SK-N-MC (cell line): ENCODE measurements at regions not wholly inside any gene's neighbourhood (a gene's known extent, or its start where the extent isn't known, plus 50 kb on each side); places are given as distances from the start of the nearest gene placed in this dataset.
"Not testable (repeated sequence)": the region's sequence is repeated elsewhere in the genome, so short reads cannot be mapped to it uniquely, and the experiment has no call there.

ENCODE experiments used
- DNase-seq: peaks from one replicate; pipeline ENCODE4 v3.0.0-alpha.2; 2011; ENCODE audit warnings: low read depth, low spot score
- H3K27ac ChIP-seq: fragments of 200-600 bp; sonication (generic); 2 replicates; pipeline ENCODE4 v1.5.1; 2016; ENCODE audit warnings: mixed run types
- H3K36me3 ChIP-seq: fragments of 200-600 bp; sonication (generic); 2 replicates; pipeline ENCODE4 v1.6.1; 2017; ENCODE audit warnings: antibody characterized with exemption, low read length, mixed read lengths; ENCODE audit not compliant: insufficient read depth
- H3K4me3 ChIP-seq: fragments of 200-600 bp; sonication (generic); 2 replicates; pipeline ENCODE4 v1.5.1; 2016
- H3K9ac ChIP-seq: fragments of 200-600 bp; sonication (generic); 2 replicates; pipeline ENCODE4 v1.8.0; 2017; ENCODE audit warnings: mixed run types, mixed read lengths; ENCODE audit not compliant: insufficient read length
- H3K9me3 ChIP-seq: fragments of 200-600 bp; sonication (generic); 2 replicates; pipeline ENCODE4 v1.6.1; 2017; ENCODE audit warnings: low read depth, mild to moderate bottlenecking, antibody characterized with exemption, low read length, moderate library complexity, mixed read lengths
- EZH2 ChIP-seq: fragments of 200-600 bp; sonication (generic); IDR thresholded peaks from one replicate; pipeline ENCODE4 v1.6.1; 2017; ENCODE audit warnings: antibody characterized with exemption
- FOXP2 ChIP-seq: optimal IDR thresholded peaks from 2 replicates; pipeline ENCODE3; 2011; ENCODE audit warnings: mild to moderate bottlenecking, moderate library complexity; ENCODE audit not compliant: insufficient read depth; ENCODE audit errors: extremely low read length, control extremely low read depth
- POLR2AphosphoS5 ChIP-seq: IDR thresholded peaks from 2 replicates; pipeline ENCODE4 v1.6.1; 2012; ENCODE audit warnings: mild to moderate bottlenecking, low read depth, low read length, borderline replicate concordance

GRCh38 chr15:95635666-95636065 is 694.8 kb upstream of the NR2F2 start:
- H3K27ac ChIP-seq, result no peak overlapping the region
- TF ChIP-seq POLR2AphosphoS5 (no peak), EZH2 (no peak), FOXP2 (no peak)
- H3K9me3 ChIP-seq, result no peaks in the 10 kb centered on the region
- H3K36me3 ChIP-seq, result no peaks in the 10 kb centered on the region
- H3K4me3 ChIP-seq, result no peak overlapping the region
- DNase-seq, result no peak
- H3K9ac ChIP-seq, result no peak overlapping the region

DNA sequence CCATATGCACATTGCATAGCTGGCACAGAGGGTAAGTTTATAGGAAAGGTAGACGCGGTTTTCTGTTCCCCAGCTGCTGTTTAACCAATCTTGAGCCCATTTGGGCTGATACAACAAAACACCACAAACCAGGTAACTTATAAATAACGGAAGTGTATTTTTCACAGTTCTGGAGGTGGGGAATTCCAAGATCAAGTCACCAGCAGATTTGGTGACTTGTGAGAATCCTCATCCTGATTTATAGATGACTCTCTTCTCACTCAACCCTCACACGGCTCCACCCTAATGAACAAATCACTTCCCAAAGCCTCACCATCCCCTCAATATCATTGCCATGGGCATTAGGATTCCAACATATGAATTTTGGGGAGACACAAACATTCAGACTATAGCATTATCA is 694.4 kb upstream of the NR2F2 start:
- H3K9ac ChIP-seq, result no peak overlapping the region
- H3K27ac ChIP-seq, result no peak overlapping the region
- H3K9me3 ChIP-seq, result no peaks in the 10 kb centered on the region
- H3K4me3 ChIP-seq, result no peak overlapping the region
- no peaks in the 10 kb centered on the region for H3K36me3 ChIP-seq
- TF ChIP-seq FOXP2, result no peak
- TF ChIP-seq POLR2AphosphoS5, result no peak
- no peak for TF ChIP-seq EZH2
- DNase-seq, result no peak

DNA sequence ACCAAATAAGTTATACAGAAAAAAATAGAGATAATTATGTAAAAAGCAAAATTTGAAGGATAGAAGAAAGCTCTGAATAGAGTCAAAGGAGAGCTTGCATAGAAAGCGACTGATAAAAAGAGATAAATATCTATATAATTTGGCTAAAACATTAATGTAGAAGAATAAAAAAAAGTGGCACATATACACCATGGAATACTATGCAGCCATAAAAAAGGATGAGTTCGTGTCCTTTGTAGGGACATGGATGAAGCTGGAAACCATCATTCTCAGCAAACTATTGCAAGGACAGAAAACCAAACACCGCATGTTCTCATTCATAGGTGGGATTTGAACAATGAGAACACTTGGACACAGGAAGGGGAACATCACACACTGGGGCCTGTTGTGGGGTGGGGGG is 693.3 kb upstream of the NR2F2 start:
- H3K9me3 ChIP-seq, H3K36me3 ChIP-seq, H3K27ac ChIP-seq, DNase-seq, H3K4me3 ChIP-seq, H3K9ac ChIP-seq: not testable (repeated sequence)

DNA sequence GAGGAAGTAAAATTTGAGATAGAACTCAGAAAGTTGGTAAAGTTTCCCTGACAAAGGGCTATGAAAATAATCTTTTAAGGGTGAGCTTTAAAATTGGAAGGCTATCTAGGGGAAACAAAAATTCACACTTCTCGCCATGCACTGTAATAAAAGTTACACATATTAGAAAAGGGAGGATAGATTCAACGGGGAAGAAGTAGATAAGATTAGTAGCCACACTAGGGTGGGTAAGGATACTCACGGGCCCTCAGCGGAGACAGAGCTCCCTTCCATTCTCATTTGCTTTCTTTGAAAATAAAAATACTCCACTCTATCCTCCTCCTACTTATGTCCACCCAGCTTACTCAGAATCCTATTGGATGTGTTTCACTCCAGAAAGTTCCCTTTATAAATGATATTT is 691.3 kb upstream of the NR2F2 start:
- H3K27ac ChIP-seq, result no peak overlapping the region
- H3K4me3 ChIP-seq, result no peak overlapping the region
- H3K36me3 ChIP-seq, result no peaks in the 10 kb centered on the region
- H3K9me3 ChIP-seq, result no peaks in the 10 kb centered on the region
- DNase-seq, result no peak
- TF ChIP-seq FOXP2, result no peak
- no peak for TF ChIP-seq POLR2AphosphoS5
- no peak for TF ChIP-seq EZH2
- H3K9ac ChIP-seq, result no peak overlapping the region

- no peak overlapping the region for H3K4me3 ChIP-seq
- H3K36me3 ChIP-seq, result no peaks in the 10 kb centered on the region
- H3K27ac ChIP-seq, result no peak overlapping the region
- no peak for DNase-seq
- TF ChIP-seq POLR2AphosphoS5 (no peak), FOXP2 (no peak), EZH2 (no peak)
- H3K9ac ChIP-seq, result no peak overlapping the region
- H3K9me3 ChIP-seq, result no peaks in the 10 kb centered on the region
These were observed 686.2 kb upstream of the NR2F2 start for GRCh38 chr15:95644100-95644875.

DNA sequence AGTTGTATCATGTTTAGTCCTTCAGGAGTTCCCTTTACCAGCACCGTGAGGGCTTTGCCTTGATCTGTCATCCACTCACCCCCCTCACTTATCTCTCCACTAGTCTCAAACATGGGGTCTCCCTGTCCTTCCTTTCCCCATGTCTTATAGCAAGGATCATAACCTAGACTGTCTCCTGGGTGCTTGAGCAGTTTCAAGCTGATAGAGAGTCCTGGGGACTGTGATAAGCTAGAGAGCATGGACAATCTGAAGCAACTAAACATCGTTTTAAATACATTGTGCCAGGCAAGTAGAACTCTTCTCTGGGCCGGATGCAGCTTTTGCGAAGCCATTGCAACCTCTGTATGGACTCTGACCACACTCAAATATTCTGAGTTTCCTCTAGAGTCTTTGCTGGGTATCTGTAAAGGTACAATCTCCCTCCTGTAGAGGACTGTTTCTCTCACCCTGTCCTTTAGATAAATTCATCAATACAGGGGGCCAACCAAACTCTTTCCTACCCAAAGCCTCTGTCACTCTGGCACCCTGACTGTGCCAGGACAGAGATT is 684.6 kb upstream of the NR2F2 start:
- H3K36me3 ChIP-seq, result no peaks in the 10 kb centered on the region
- no peak for DNase-seq
- no peak overlapping the region for H3K9ac ChIP-seq
- H3K27ac ChIP-seq, result no peak overlapping the region
- no peak for TF ChIP-seq FOXP2
- no peak for TF ChIP-seq POLR2AphosphoS5
- no peak for TF ChIP-seq EZH2
- no peaks in the 10 kb centered on the region for H3K9me3 ChIP-seq
- H3K4me3 ChIP-seq, result no peak overlapping the region

- H3K4me3 ChIP-seq, result no peak overlapping the region
- H3K27ac ChIP-seq, result no peak overlapping the region
- no peaks in the 10 kb centered on the region for H3K9me3 ChIP-seq
- DNase-seq, result no peak
- no peak for TF ChIP-seq FOXP2
- TF ChIP-seq POLR2AphosphoS5, result no peak
- no peak for TF ChIP-seq EZH2
- H3K36me3 ChIP-seq, result no peaks in the 10 kb centered on the region
- H3K9ac ChIP-seq, result no peak overlapping the region
These were observed 683.8 kb upstream of the NR2F2 start for GRCh38 chr15:95646484-95647273.

GRCh38 chr15:95647531-95648277 is 682.8 kb upstream of the NR2F2 start:
- H3K27ac ChIP-seq, result no peak overlapping the region
- H3K9ac ChIP-seq, result no peak overlapping the region
- no peak for DNase-seq
- no peaks in the 10 kb centered on the region for H3K9me3 ChIP-seq
- no peak for TF ChIP-seq FOXP2
- no peak for TF ChIP-seq EZH2
- no peak for TF ChIP-seq POLR2AphosphoS5
- no peak overlapping the region for H3K4me3 ChIP-seq
- no peaks in the 10 kb centered on the region for H3K36me3 ChIP-seq

DNA sequence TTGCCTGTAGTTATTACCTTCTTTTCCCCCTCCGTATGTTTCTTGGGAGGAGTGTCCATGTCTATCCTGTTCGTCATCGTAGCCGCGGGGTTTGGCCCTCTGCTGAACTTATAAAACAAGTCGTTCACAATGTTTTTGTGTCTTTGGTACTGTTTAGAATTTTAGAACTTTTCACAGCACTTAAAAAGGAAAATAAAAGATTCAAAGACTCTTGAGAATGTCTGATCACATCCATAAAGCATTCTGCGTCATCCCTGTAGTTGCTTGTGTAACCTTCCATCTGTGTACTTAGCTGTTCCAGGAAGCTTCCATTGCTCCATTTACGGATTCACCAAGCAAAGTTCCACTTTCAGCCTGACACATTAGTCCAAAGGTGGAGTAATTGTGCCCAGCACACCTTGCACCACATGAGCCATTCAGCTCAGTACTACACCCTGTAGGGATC is 677.1 kb upstream of the NR2F2 start:
- no peak for DNase-seq
- Histone ChIP-seq H3K9ac (no peak overlapping the region), H3K9me3 (no peaks in the 10 kb centered on the region), H3K27ac (no peak overlapping the region), H3K4me3 (no peak overlapping the region), H3K36me3 (no peaks in the 10 kb centered on the region)
- TF ChIP-seq EZH2, result no peak
- TF ChIP-seq FOXP2, result no peak
- no peak for TF ChIP-seq POLR2AphosphoS5
